NT2/D1 (cell line): ENCODE measurements at regions not wholly inside any gene's neighbourhood (a gene's known extent, or its start where the extent isn't known, plus 50 kb on each side); places are given as distances from the start of the nearest gene placed in this dataset.

Experiments
- SUZ12 ChIP-seq: IDR thresholded peaks from 2 replicates; pipeline ENCODE4 v1.6.1; 2011; ENCODE audit not compliant: insufficient read length, insufficient read depth; ENCODE audit errors: extremely low read depth
- YY1 ChIP-seq: IDR thresholded peaks from 2 replicates; pipeline ENCODE4 v1.6.1; 2011; ENCODE audit not compliant: insufficient read length, insufficient read depth

GRCh38 chr17:31595666-31596381 is 204.3 kb downstream of the RAB11FIP4 start:
- TF ChIP-seq YY1: no peak
- no peak for TF ChIP-seq SUZ12
